ENCODE measurements at regions not wholly inside any gene's neighbourhood (a gene's known extent, or its start where the extent isn't known, plus 50 kb on each side); places are given as distances from the start of the nearest gene placed in this dataset.

- H3K27ac ChIP-seq, result no peak overlapping the region
- WGBS, 2 donors, result 81 to 84% methylated on average over 2 of the region's 2 CpGs
- FAIRE-seq, result no peak
- no peak for TF ChIP-seq CTCF (IDR thresholded peaks at IDR 0.05)
- no peaks in the 10 kb centered on the region for H3K9me3 ChIP-seq
- no peak overlapping the region for H3K4me3 ChIP-seq
- ATAC-seq, result no peak
- intact Hi-C loops (cut with DNase I), result no loop called here
- H3K27me3 ChIP-seq, result no peaks in the 10 kb centered on the region
- DNase-seq, result no peak
- H3K36me3 ChIP-seq, result no peaks in the 10 kb centered on the region
- no peaks in the 10 kb centered on the region for H3K4me1 ChIP-seq
These were observed 948.3 kb downstream of the SLITRK1 start for GRCh38 chr13:82934000-82934399.

GRCh38 chr13:82925114-82925513 is 957.2 kb downstream of the SLITRK1 start:
- FAIRE-seq, result no peak

GRCh38 chr13:82917984-82918383 is 964.3 kb downstream of the SLITRK1 start:
- Histone ChIP-seq H3K4me1 (no peaks in the 10 kb centered on the region), H3K27me3 (no peaks in the 10 kb centered on the region), H3K27ac (no peak overlapping the region), H3K9me3 (no peaks in the 10 kb centered on the region), H3K4me3 (no peak overlapping the region), H3K36me3 (no peaks in the 10 kb centered on the region)
- no peak for DNase-seq
- WGBS, 2 donors, result 64 to 78% methylated on average over 2 of the region's 2 CpGs
- no peak for TF ChIP-seq CTCF (IDR thresholded peaks at IDR 0.05)
- FAIRE-seq, result no peak
- ATAC-seq, result no peak
- intact Hi-C loops (cut with DNase I), result no loop called here

More at GRCh38 chr13:82925114-82925513, 957.2 kb downstream of the SLITRK1 start:
- no peak for ATAC-seq
- Histone ChIP-seq H3K4me1 (no peaks in the 10 kb centered on the region), H3K27ac (no peak overlapping the region), H3K36me3 (no peaks in the 10 kb centered on the region), H3K9me3 (no peaks in the 10 kb centered on the region), H3K27me3 (no peaks in the 10 kb centered on the region), H3K4me3 (no peak overlapping the region)
- no peak for TF ChIP-seq CTCF (IDR thresholded peaks at IDR 0.05)
- DNase-seq, result no peak
- 44 to 53% methylated on average over 4 of the region's 4 CpGs for WGBS, 2 donors
- intact Hi-C loops (cut with DNase I), result no loop called here

- no peak for FAIRE-seq
These were observed 969.7 kb downstream of the SLITRK1 start for GRCh38 chr13:82912564-82912963.

GRCh38 chr13:82905071-82905470 is 977.2 kb downstream of the SLITRK1 start:
- Histone ChIP-seq H3K4me1 (no peaks in the 10 kb centered on the region), H3K27ac (no peak overlapping the region), H3K36me3 (no peaks in the 10 kb centered on the region), H3K9me3 (no peaks in the 10 kb centered on the region), H3K27me3 (no peaks in the 10 kb centered on the region), H3K4me3 (no peak overlapping the region)
- ATAC-seq, result no peak
- intact Hi-C loops (cut with DNase I), result no loop called here
- FAIRE-seq, result no peak
- TF ChIP-seq CTCF (IDR thresholded peaks at IDR 0.05), result no peak
- 61 to 69% methylated on average over 2 of the region's 2 CpGs for WGBS, 2 donors
- DNase-seq, result no peak

More at GRCh38 chr13:82912564-82912963, 969.7 kb downstream of the SLITRK1 start:
- no peak for DNase-seq
- no peak for TF ChIP-seq CTCF (IDR thresholded peaks at IDR 0.05)
- intact Hi-C loops (cut with DNase I), result no loop called here
- 58 to 76% methylated on average over 3 of the region's 3 CpGs for WGBS, 2 donors
- H3K4me3 ChIP-seq, result no peak overlapping the region
- no peak overlapping the region for H3K27ac ChIP-seq
- H3K36me3 ChIP-seq, result no peaks in the 10 kb centered on the region
- H3K9me3 ChIP-seq, result no peaks in the 10 kb centered on the region
- no peak for ATAC-seq
- no peaks in the 10 kb centered on the region for H3K27me3 ChIP-seq
- H3K4me1 ChIP-seq, result no peaks in the 10 kb centered on the region

Data from pancreas (tissue), 10 donors.